T-helper 2 cell (primary cell): ENCODE measurements at regions not wholly inside any gene's neighbourhood (a gene's known extent, or its start where the extent isn't known, plus 50 kb on each side); places are given as distances from the start of the nearest gene placed in this dataset.
A peak's percentile ranks its signal among the peaks of the same experiment; 100 is the strongest.

Experiments
- DNase-seq, 5 experiments: peaks; one replicate each; pipeline versions ENCODE4 v3.0.0 to v3.0.0-alpha.2; 2012 to 2022

DNA sequence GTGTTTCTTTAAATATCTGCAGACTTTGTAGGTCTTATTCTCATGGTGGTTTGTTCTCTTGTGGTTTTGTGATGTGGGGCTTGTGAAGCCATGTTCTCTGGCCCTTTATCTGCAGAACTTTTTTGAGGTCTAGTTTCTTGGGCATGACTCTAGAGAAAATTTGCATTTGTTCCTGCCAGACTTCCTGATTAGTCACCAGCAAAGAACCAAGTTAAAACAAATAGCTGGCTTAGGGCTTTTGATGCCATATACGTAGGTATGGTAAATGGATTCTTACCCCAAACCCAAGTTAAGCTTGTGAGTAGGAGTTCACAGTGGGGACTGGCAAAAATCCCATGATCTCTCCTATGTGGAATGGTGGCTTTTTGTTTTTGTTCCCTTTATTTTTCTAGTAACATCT lies 68.7 kb upstream of the IRX3 start:
- DNase-seq: peak in 1 of 5 experiments; percentile 25

GRCh38 chr16:54353097-54353496 lies 66.5 kb upstream of the IRX3 start:
- DNase-seq: no peak

DNA sequence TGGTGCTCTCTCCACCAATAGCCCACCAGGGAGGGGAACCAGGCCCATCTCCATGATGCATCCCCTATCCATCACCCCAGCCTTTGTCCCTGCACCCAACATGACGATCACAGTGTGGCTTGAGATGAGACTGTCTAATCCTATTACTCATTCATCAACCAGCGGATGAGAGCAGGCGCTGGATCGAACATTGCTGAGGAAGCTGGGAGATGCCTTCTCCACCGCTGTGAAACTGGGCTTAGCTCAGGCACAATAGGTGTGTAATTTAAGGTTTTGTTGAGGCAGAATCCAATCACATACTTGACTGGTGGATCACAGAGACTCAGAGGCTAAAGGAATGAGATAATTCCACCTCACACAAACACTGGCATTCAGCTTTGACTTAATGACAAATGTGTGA lies 64.6 kb upstream of the IRX3 start:
- DNase-seq: no peak

DNA sequence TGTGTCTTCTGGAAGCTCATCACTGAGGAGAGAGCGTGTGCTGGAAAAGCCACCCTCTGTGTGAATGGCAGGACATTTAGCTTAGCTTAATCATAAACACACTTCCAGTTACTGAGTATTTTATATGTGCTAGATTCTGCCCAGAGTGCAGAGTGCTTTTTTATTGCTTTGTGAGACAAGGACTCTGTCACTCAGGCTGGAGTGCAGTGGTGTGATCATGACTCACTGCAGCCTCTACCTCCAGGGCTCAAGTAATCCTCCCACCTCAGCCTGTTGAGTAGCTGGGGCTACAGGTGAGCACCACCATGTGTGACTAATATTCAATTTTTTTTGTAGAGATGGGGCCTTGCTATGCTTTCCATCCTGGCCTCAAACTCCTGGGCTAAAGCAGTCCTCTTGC lies 61.4 kb upstream of the IRX3 start:
- no peak for DNase-seq

DNA sequence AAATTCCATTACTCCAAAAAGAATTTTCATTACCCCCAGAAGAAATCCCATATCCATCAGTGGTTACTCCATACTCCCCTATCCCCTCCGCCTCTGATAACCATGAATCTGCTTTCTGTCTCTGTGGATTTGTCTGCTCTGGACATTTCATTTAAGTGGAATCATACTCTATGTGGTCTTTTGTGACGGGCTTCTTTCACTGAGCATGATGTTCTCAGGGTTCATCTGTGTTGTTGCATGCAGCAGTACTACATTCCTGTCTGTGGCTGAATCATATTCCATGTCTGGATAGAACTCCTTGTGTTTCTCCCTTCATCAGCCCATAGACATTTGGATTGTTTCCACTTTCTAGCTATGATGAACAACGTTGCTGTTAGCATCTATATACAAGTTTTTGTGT lies 59.5 kb upstream of the IRX3 start:
- no peak for DNase-seq

DNA sequence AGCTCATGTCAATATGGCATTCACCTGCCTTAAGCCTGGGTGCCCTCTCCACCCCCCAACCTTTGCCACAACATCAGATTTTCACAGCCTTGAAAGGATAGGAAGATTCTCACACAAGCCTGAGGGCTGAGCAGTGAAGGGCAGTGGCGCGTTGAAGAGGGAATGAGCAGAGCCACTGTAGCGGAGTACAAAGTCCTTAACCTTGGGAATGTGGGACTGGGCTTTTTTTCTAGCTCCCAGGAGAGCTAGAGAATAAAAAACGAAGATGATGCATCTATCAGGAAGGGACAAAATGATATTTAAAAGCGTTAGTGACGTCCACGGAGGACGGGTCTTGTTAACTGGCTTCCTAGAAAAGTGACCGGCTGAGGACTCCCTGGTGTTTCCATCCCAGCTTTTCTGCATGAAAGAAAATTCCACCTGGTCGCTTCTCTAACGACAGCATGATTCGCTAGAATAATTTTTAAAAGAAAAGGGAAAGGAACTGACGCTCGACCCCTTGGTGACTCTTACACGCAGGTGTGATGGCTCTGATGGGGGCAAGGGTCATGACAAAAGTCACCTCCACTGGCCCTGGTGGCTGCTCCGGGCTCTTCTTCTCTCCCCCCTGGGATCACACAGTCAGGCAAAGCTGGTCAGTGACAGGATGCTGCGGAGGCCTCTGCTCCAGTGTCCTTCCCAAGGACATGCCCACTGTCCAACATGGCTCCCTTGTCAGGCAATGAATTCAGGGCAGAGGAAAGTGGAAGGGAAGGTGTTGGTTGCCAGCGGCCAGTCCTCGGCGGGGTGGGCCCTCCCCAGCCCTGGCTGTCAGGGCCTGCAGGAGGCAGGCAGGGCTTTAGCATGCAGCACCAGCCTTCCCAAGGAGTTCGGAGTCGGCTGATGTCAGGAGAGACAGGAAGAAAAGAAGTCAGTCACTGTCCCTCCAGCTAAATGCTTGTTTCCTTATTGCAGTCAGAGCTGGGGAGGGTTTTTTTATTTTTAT lies 58.4 kb upstream of the IRX3 start:
- no peak for DNase-seq

DNA sequence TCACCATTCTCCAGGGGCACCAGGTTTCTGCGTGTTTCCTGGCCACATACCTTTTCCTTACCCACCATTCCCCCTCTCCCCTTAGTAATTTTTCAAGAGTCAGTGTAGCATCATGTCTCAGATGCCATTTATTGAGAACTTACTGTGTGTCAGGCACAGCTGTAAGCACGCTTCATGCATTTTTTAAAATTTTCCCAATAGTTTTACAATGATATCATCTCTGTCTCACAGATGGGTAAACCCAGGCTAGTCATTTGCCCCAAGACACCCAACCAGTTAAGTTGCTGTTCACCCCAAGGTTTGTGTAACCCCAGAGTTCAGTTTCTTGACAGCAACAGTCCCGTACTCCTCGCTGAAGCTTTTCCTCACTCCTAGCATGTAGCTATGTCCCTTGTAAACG lies 56.4 kb upstream of the IRX3 start:
- no peak for DNase-seq

DNA sequence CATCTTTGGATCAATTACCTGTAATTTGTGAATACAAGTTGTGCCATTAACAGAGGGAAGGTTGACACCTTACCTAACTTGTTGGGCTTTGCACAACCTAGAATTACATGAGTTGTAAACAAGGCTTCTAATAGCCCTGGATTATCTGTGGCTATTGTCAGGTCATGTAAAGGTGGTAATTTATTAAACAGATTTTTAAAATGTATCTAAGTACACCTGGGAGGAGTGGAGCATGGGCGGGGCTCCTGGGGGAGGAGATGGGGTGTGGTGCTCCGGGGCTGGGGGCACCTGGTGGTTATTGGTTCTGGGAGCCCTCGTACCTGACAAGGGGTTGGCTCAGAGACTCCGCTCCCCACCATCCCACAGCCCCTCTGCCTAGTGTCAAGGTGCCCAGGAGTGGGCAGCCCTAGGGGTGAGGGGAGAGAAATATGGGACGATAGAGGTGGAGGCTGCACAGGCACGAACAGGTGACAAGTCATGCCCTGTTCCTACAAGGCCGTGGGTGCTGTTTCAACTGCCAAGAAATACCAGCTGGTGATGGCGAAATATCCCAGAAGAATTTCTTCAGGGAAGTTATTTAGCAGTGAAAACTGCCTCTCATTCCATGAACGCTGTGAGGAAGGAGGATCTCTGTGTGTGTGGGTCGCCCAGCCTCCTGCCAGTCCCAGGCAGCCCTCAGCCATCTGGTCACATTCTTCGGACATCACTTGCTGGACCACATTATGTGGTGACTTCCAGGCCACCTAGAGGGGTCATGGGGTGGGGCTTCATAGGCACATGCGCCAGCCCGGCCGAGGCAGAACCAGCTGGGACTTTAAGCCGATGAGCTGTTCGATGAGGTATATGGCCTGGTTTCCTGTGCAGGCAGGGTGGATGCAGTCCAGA lies 55.5 kb upstream of the IRX3 start:
- DNase-seq: no peak

GRCh38 chr16:54340531-54340930 lies 53.9 kb upstream of the IRX3 start:
- no peak for DNase-seq

DNA sequence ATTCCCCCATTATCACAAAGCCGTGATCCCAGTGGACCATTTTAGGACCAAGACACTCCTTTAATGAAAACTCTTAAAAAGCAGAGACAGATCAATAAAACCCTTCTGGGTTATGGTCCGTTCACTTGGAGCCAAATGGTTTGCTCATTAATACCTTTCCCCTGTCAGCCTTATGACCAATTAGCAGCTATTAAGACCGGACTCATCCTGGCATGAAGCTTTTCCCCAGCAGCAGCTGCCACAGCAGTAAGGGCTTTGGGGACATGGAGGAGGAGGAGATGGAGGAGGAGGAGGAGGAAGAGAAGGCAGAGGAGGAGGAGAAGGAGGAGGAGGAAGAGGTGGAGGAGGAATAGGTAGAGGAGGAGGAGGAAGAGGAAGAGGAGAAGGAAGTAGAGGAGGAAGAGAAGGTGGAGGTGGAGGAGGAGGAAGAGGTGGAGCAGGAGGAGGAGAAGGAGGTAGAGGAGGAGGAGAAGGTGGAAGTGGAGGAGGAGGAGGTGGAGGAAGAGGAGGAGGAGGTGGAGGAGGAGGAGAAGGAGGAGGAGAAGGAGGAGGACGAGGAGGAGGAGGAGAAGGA lies 50.1 kb upstream of the IRX3 start:
- no peak for DNase-seq
